ENCODE measurements at regions not wholly inside any gene's neighbourhood (a gene's known extent, or its start where the extent isn't known, plus 50 kb on each side); places are given as distances from the start of the nearest gene placed in this dataset.

DNA sequence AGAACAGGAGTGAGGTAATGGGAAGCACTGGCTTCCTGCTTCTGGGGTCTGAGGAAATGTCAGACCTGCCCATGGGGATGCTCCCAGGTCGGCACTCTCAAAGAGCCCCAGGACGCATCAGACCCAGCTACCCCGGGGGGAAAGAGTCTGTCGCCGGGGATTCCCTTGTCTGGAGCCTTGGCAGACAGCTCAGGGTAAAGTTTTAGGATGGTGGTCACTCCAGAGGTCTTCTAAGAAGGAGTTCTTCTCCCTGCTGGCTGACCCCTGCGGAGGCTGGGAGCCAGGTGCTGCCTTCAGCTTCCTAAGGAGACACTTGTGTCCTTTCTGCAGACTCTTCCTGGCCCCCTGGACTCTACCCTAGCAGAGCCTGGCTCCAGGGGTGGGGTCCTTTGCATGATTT is 61.9 kb upstream of the PSEN2 start:
- TF ChIP-seq, protein P1, sequence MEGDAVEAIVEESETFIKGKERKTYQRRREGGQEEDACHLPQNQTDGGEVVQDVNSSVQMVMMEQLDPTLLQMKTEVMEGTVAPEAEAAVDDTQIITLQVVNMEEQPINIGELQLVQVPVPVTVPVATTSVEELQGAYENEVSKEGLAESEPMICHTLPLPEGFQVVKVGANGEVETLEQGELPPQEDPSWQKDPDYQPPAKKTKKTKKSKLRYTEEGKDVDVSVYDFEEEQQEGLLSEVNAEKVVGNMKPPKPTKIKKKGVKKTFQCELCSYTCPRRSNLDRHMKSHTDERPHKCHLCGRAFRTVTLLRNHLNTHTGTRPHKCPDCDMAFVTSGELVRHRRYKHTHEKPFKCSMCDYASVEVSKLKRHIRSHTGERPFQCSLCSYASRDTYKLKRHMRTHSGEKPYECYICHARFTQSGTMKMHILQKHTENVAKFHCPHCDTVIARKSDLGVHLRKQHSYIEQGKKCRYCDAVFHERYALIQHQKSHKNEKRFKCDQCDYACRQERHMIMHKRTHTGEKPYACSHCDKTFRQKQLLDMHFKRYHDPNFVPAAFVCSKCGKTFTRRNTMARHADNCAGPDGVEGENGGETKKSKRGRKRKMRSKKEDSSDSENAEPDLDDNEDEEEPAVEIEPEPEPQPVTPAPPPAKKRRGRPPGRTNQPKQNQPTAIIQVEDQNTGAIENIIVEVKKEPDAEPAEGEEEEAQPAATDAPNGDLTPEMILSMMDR (conservative IDR thresholded peaks at IDR 0.05; ENCODE audit: low read depth, low read length) = no peak
- TF ChIP-seq EZH2 (IDR thresholded peaks at IDR 0.05; ENCODE audit: low read length, unreplicated experiment) (no peak), EZH2phosphoT487 (IDR thresholded peaks at IDR 0.05; ENCODE audit: borderline replicate concordance, low read length) (no peak)
